ENCODE measurements at regions not wholly inside any gene's neighbourhood (a gene's known extent, or its start where the extent isn't known, plus 50 kb on each side); places are given as distances from the start of the nearest gene placed in this dataset.
"Not testable (repeated sequence)": the region's sequence is repeated elsewhere in the genome, so short reads cannot be mapped to it uniquely, and the experiment has no call there.

GRCh38 chr22:11600161-11600560, 3927.8 kb upstream of the OR11H1 start:
- not testable (repeated sequence) for TF ChIP-seq CTCF (conservative IDR thresholded peaks at IDR 0.05); ZFX (IDR thresholded peaks at IDR 0.05)

All from C4-2B (cell line).